ENCODE measurements at regions not wholly inside any gene's neighbourhood (a gene's known extent, or its start where the extent isn't known, plus 50 kb on each side); places are given as distances from the start of the nearest gene placed in this dataset.
"Not testable (repeated sequence)": the region's sequence is repeated elsewhere in the genome, so short reads cannot be mapped to it uniquely, and the experiment has no call there.

- no peak for DNase-seq
These were observed 55.7 kb upstream of the FAT3 start for GRCh38 chr11:92168936-92169335.

DNA sequence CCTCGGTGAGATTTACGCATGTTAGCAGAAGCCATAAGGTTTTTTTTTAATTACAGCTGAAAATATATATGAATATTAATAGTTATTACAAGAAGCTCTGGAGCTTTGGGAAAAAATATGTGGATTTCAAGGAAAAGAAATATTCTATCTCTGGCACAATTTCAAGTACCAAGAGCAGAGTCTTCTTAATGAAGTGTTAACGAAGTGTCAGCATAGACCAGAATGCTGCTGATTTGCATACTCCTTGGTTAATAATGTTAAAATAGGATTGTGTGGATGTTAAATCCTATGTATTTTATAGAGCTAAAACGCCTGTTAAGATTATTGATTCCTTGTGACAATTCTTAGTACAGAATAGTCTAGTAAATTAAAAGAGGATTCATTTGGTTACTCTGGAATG lies 57.0 kb upstream of the FAT3 start:
- DNase-seq = no peak

- no peak for DNase-seq
These were observed 58.3 kb upstream of the FAT3 start for GRCh38 chr11:92166335-92166734.

DNA sequence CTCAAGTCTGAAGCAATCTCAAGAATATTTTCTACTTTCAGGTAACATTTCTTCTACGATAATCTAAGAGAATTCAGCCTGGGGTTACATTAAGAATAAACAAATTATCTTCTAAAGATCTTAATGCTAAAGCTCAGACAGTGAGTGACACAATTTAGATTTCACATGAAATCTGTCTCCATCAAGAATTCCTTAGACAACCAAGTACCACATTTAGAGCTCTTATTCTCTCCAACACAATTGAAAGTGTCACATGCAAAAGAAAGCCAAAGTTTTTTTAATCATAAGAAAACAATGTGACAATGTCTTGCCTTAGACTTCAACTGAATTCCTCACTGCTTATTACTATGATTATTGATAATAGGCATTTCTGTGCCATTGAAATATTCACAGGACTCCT lies 60.7 kb upstream of the FAT3 start:
- DNase-seq = no peak

DNA sequence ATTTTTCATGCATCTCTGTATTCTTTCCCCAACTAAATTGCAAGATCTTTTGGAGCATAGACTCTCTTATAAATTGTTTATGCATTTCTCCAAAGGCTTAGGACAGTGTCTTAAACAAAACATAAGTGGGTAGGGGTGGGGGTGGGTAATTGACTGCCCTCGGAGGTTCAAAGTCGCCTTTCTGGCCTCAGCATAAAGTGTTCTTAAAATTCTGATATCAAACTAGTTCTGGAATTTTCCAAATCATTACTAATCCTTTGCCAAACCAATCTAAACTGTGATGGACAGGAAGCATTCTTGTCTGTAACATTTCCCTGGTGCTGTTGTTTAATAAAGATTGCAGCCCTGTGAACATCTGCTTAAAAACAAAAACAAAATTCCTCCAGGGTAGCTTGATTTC lies 61.8 kb upstream of the FAT3 start:
- DNase-seq = no peak

- no peak for DNase-seq
These were observed 64.7 kb upstream of the FAT3 start for GRCh38 chr11:92159931-92160330.

DNA sequence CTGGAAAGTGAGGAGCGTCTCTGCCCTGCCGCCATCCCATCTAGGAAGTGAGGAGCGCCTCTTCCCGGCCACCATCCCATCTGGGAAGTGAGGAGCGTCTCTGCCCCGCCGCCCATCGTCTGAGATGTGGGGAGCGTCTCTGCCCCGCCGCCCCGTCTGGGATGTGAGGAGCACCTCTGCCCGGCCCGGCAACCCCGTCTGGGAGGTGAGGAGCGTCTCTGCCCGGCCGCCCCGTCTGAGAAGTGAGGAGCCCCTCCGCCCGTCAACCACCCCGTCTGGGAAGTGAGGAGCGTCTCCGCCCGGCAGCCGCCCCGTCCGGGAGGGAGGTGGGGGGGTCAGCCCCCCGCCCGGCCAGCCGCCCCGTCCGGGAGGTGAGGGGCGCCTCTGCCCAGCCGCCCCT lies 67.2 kb upstream of the FAT3 start:
- not testable (repeated sequence) for DNase-seq

DNA sequence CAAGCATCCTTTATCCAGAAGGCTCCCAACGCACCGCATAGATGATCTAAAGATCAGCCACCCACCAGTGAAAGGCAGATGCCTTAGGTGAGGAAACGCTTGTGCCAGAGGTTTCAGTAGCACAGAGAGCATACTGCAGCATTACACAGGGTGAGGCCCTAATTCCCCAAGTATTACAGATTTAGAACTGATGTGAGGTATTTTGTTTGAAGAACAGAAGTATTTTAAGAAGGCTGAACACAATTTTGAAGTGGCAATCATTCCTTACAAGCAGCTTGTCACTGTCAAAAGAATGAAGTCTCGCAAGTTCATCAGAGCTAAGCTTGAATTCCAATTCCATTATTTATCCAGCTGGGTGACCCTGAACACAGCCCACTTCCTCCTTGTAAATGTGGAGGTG lies 70.0 kb upstream of the FAT3 start:
- no peak for DNase-seq

- DNase-seq = no peak
These were observed 70.5 kb upstream of the FAT3 start for GRCh38 chr11:92154110-92154509.

DNA sequence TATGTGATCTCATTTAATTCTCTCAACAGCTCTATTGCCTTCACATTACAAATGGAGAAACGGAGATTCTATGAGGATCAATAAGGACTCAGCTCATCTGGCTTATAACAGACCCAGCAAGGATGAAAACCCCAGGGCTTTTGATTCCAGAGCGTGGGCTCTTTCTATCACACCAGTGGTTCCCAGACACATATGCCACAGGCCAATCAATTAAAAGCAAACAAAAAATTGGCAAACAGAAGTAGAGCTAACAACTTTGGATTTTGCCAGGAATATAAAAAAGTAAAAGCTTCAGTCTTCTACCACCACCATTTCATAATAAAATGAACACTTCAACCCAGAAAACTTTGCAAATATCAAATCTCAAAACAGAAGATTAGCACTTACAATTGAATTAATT lies 71.1 kb upstream of the FAT3 start:
- no peak for DNase-seq

GRCh38 chr11:92152245-92152644 lies 72.4 kb upstream of the FAT3 start:
- no peak for DNase-seq

GRCh38 chr11:92149996-92150395 lies 74.6 kb upstream of the FAT3 start:
- DNase-seq = no peak

DNA sequence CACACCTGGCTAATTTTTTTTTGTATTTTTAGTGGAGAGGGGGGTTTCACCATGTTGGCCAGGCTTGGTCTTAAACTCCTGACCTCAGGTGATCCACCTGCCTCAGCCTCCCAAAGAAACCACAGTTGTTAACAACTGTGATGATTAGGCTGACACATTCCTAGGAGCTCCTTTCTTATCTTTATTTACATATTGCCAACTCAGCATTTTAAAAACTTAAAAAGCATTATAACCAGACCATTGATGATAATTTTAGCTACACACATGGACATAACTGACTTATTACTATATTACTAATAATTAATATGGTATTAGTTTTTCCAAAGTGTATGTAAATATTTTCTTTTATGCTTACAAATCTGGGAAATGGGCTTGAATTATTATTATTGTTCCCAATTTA lies 82.9 kb upstream of the FAT3 start:
- no peak for DNase-seq

GRCh38 chr11:92141159-92141558 lies 83.5 kb upstream of the FAT3 start:
- DNase-seq = no peak

GRCh38 chr11:92140021-92140420 lies 84.6 kb upstream of the FAT3 start:
- DNase-seq = no peak

DNA sequence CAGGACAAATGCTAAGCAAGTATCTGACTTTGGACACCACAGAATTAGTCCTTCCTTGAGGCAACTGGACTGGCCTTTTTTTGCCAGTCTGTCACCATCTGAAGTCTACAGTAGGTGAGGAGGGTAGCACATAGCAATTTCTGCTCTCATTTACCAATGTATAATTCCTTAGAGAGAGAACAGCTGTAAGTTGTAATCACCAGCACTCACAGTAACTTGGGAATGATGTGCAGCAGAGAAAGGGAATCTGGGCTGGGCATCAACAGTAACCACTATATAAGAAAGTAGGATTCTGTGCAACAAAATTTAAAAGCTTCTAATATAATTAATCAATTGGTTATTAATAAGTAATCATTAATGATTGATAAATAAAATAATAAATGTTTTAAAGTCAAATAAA lies 86.3 kb upstream of the FAT3 start:
- DNase-seq = no peak

- DNase-seq = no peak
These were observed 86.9 kb upstream of the FAT3 start for GRCh38 chr11:92137747-92138146.

DNA sequence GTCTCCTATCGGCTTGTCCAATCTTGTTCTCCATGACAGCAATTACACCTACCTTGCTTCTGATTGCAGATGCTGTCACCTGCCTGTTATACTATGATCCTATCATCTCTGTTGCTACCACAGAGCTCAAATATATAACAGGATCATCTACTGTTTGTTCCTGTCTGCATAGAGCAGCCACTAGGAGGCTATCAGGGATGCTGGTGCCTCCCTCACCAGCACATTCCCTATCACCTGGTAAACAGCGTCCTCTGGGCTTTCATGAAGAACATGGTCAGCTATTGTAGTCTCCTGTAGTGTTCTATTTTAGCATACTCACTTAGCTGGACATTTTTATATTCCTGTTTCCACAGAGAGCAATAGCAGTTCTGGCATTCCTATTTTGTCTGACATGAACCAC lies 87.8 kb upstream of the FAT3 start:
- no peak for DNase-seq

GRCh38 chr11:92131289-92131865 lies 93.2 kb upstream of the FAT3 start:
- DNase-seq = no peak

DNA sequence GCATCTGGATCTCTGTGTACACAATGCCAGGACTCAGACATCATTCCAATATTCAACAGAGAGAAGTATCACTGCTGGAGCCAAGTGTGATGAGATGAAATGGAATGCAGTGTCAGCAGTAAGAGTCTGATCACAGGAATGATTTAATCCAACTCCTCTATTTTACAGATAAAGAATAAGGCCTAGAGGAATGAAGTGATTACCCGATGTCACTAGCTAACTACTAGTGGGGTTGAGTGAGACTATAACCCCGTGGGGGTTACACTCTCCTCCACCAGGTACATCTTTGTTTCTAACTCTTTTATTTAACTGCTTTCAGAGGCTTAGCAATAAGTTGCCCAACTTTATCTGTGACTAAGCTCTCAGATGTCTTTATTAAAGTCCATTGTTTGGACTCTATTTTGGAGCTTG lies 94.2 kb upstream of the FAT3 start:
- no peak for DNase-seq

DNA sequence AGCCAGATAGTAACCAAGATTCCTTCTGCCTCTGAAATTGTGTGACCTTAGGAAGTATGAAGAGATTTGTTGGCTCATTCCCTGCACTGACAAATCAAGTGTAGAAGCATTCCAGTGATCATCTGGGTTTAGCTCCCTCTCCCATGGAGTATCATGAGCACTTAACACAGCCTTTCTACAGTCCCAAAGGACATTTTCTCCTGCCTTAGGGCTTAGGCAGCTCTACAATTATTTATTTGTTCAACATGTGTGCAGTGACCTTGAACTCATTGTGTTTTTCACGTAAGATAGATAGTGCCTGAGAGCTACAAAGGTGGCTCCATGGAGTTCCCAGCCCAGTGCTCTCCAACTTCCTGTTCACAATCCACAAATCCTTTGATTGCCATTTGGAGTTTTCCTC lies 94.8 kb upstream of the FAT3 start:
- DNase-seq = no peak

- no peak for DNase-seq
These were observed 96.6 kb upstream of the FAT3 start for GRCh38 chr11:92128026-92128425.

GRCh38 chr11:92125321-92125720 lies 99.3 kb upstream of the FAT3 start:
- DNase-seq = no peak

- DNase-seq = no peak
These were observed 101.1 kb upstream of the FAT3 start for GRCh38 chr11:92123540-92123939.

- no peak for DNase-seq
These were observed 102.1 kb upstream of the FAT3 start for GRCh38 chr11:92122561-92122960.

DNA sequence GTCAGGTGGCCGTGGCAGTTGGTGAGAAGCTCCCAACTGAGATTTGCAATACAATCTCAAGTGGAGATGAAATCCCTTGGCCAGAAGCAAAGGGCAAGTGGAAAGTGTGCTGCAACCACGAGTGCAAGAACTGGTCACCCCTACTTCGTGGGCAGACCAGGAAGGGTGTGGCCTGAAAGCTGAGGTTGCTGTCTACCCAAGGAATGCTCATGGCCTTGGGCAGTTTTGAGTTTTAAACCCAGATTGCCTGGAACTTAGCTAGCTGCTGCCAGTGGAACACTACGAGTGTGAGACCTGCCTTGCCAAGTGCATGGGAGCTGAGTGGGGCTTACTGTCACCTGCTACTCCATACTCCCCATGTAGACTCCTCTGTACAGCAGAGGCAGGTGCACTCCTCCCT lies 113.3 kb upstream of the FAT3 start:
- DNase-seq = no peak

All from dermis blood vessel endothelial cell (primary cell).